ENCODE measurements at regions not wholly inside any gene's neighbourhood (a gene's known extent, or its start where the extent isn't known, plus 50 kb on each side); places are given as distances from the start of the nearest gene placed in this dataset.

- TF ChIP-seq CTCF (IDR thresholded peaks at IDR 0.05 in 2 of 3, conservative IDR thresholded peaks at IDR 0.05 in 1 of 3; ENCODE audit: borderline replicate concordance in 1 of 3, insufficient read depth in 1 of 3, low read depth in 2 of 3, low read length in 2 of 3) (no peak), POLR2A (IDR thresholded peaks at IDR 0.05; ENCODE audit: borderline replicate concordance, extremely low read depth, insufficient read depth, insufficient read length) (no peak), MAX (IDR thresholded peaks at IDR 0.05) (no peak)
Observed at GRCh38 chr1:51044199-51044598, 57.8 kb upstream of the C1orf185 start.
